PFSK-1 (cell line): ENCODE measurements at regions not wholly inside any gene's neighbourhood (a gene's known extent, or its start where the extent isn't known, plus 50 kb on each side); places are given as distances from the start of the nearest gene placed in this dataset.

ENCODE experiments used
- FOXP2 ChIP-seq: optimal IDR thresholded peaks from 2 replicates; pipeline ENCODE3; 2011; ENCODE audit warnings: borderline replicate concordance, control low read depth, inconsistent platforms; ENCODE audit not compliant: insufficient read depth; ENCODE audit errors: extremely low read length, extremely low read depth
- POLR2AphosphoS5 ChIP-seq: IDR thresholded peaks from 2 replicates; pipeline ENCODE4 v1.6.1; 2012; ENCODE audit warnings: low read depth, mild to moderate bottlenecking, control low read depth, low read length, moderate library complexity
- REST ChIP-seq, 2 experiments: IDR thresholded peaks; 2 replicates each; pipeline versions ENCODE4 v1.6.1 to v1.8.0; 2011 to 2012; ENCODE audit warnings: low read depth in 2 of 2, low read length in 2 of 2, control low read depth in 1 of 2, inconsistent platforms in 1 of 2, mild to moderate bottlenecking in 1 of 2, moderate library complexity in 1 of 2; ENCODE audit not compliant: insufficient read depth in 1 of 2
- SIN3A ChIP-seq: IDR thresholded peaks from 2 replicates; pipeline ENCODE4 v1.6.1; 2012; ENCODE audit warnings: mild to moderate bottlenecking, low read length, moderate library complexity, borderline replicate concordance; ENCODE audit not compliant: insufficient read depth
- TAF1 ChIP-seq: IDR thresholded peaks from 2 replicates; pipeline ENCODE4 v1.6.1; 2012; ENCODE audit warnings: low read length, control low read depth, borderline replicate concordance; ENCODE audit not compliant: insufficient read depth

GRCh38 chr20:4532772-4533171 lies 153.5 kb upstream of the PRNP start:
- no peak for TF ChIP-seq TAF1
- no peak for TF ChIP-seq FOXP2
- no peak for TF ChIP-seq REST (IDR thresholded peaks at IDR 0.05; ENCODE audit: insufficient read depth in 1 of 2, low read depth in 2 of 2, low read length in 2 of 2)

- TF ChIP-seq REST (IDR thresholded peaks at IDR 0.05; ENCODE audit: insufficient read depth in 1 of 2, low read depth in 2 of 2, low read length in 2 of 2) (no peak), POLR2AphosphoS5 (no peak), TAF1 (no peak), FOXP2 (no peak), SIN3A (no peak)
Measured at GRCh38 chr20:4524792-4525191, 161.5 kb upstream of the PRNP start.

GRCh38 chr20:4524307-4524706 lies 161.9 kb upstream of the PRNP start:
- TF ChIP-seq TAF1, result no peak
- no peak for TF ChIP-seq REST (IDR thresholded peaks at IDR 0.05; ENCODE audit: insufficient read depth in 1 of 2, low read depth in 2 of 2, low read length in 2 of 2)
- no peak for TF ChIP-seq SIN3A
- no peak for TF ChIP-seq FOXP2

- no peak for TF ChIP-seq POLR2AphosphoS5
- no peak for TF ChIP-seq TAF1
- no peak for TF ChIP-seq REST (IDR thresholded peaks at IDR 0.05; ENCODE audit: insufficient read depth in 1 of 2, low read depth in 2 of 2, low read length in 2 of 2)
- TF ChIP-seq FOXP2, result no peak
- no peak for TF ChIP-seq SIN3A
Measured at GRCh38 chr20:4522310-4522709, 163.9 kb upstream of the PRNP start.

GRCh38 chr20:4521170-4521968 lies 164.9 kb upstream of the PRNP start:
- TF ChIP-seq REST (IDR thresholded peaks at IDR 0.05; ENCODE audit: insufficient read depth in 1 of 2, low read depth in 2 of 2, low read length in 2 of 2), result no peak
- TF ChIP-seq FOXP2, result no peak
- TF ChIP-seq POLR2AphosphoS5, result no peak
- no peak for TF ChIP-seq TAF1
- TF ChIP-seq SIN3A, result no peak
